ENCODE measurements at regions not wholly inside any gene's neighbourhood (a gene's known extent, or its start where the extent isn't known, plus 50 kb on each side); places are given as distances from the start of the nearest gene placed in this dataset.
"Not testable (repeated sequence)": the region's sequence is repeated elsewhere in the genome, so short reads cannot be mapped to it uniquely, and the experiment has no call there.

- TF ChIP-seq, protein P1, sequence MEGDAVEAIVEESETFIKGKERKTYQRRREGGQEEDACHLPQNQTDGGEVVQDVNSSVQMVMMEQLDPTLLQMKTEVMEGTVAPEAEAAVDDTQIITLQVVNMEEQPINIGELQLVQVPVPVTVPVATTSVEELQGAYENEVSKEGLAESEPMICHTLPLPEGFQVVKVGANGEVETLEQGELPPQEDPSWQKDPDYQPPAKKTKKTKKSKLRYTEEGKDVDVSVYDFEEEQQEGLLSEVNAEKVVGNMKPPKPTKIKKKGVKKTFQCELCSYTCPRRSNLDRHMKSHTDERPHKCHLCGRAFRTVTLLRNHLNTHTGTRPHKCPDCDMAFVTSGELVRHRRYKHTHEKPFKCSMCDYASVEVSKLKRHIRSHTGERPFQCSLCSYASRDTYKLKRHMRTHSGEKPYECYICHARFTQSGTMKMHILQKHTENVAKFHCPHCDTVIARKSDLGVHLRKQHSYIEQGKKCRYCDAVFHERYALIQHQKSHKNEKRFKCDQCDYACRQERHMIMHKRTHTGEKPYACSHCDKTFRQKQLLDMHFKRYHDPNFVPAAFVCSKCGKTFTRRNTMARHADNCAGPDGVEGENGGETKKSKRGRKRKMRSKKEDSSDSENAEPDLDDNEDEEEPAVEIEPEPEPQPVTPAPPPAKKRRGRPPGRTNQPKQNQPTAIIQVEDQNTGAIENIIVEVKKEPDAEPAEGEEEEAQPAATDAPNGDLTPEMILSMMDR (IDR thresholded peaks at IDR 0.05; ENCODE audit: low read depth, low read length), result no peak
- H3K4me3 ChIP-seq (ENCODE audit: low read depth, low read length), result no peak overlapping the region
Observed at GRCh38 chr4:120555058-120555457, 367.5 kb downstream of the PRDM5 start.

DNA sequence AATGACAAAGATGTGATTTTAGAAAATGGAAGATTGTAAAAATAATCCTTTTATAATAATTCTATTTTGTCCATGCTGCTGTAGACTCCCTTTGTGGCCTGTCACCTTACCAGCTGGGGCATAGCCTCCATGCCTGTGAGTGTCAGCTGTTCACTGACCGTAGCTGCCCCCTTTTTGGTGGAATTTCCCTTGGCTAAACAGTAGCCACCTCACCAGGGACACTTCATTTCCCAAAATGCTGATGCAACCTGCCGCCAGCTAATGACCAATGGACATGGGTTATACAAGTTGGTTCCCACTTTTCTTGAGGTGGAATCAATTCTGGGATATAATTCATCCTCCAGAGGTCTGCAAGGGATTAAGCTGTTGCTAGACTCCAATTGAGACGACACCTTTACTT, 368.4 kb downstream of the PRDM5 start:
- TF ChIP-seq, protein P1 (IDR thresholded peaks at IDR 0.05; ENCODE audit: low read depth, low read length), result no peak
- H3K4me3 ChIP-seq (ENCODE audit: low read depth, low read length), result no peak overlapping the region

DNA sequence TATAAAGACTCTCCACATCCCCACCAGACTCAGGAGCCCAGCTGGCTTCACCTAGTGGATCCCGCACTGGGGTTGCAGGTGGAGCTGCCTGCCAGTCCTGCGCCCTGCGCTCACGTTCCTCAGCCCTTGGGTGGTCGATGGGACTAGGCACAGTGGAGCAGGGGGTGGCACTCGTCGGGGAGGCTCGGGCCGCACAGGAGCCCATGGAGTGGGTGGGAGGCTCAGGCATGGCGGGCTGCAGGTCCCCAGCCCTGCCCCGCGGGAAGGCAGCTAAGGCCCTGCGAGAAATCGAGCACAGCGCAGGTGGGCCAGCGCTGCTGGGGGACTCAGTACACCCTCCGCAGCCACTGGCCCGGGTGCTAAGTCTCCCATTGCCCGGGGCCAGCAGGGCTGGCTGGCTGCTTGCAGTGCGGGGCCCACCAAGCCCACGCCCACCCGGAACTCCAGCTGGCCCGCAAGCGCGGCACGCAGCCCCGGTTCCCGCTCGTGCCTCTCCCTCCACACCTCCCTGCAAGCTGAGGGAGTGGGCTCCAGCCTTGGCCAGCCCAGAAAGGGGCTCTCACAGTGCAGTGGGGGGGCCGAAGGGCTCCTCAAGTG, 371.8 kb downstream of the PRDM5 start:
- not testable (repeated sequence) for H3K4me3 ChIP-seq (ENCODE audit: low read depth, low read length)

DNA sequence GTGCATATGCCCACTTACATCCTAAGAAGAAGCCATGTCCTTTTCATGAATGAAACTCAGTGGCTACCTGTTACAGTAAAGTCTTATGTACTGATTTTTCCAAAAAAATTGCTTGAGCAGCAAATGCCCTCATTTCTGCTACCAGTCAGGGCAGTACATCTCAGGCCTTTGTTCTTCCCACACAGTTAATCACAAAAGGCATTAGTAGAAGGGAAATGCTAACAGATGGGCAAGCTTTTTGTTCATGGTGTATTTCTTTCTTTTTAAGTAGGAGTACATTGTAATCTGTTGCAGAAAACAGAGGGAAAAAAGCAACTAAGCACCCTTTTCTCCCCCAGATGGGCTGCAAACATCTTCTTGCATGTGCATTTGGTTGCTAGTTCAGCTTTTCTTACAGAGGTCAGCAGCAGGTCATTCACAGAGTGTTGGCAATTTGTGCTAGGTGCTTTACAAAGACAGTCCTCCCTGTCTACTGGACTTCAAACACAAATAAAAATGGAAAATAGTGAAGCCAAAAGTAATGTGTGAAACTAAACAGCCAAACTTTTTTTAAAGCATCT, 373.4 kb downstream of the PRDM5 start:
- TF ChIP-seq, protein P1 (IDR thresholded peaks at IDR 0.05; ENCODE audit: low read depth, low read length), result no peak
- no peak overlapping the region for H3K4me3 ChIP-seq (ENCODE audit: low read depth, low read length)

- TF ChIP-seq, protein P1 (IDR thresholded peaks at IDR 0.05; ENCODE audit: low read depth, low read length), result no peak
- H3K4me3 ChIP-seq (ENCODE audit: low read depth, low read length), result no peak overlapping the region
Observed at GRCh38 chr4:120545391-120545790, 377.1 kb downstream of the PRDM5 start.

DNA sequence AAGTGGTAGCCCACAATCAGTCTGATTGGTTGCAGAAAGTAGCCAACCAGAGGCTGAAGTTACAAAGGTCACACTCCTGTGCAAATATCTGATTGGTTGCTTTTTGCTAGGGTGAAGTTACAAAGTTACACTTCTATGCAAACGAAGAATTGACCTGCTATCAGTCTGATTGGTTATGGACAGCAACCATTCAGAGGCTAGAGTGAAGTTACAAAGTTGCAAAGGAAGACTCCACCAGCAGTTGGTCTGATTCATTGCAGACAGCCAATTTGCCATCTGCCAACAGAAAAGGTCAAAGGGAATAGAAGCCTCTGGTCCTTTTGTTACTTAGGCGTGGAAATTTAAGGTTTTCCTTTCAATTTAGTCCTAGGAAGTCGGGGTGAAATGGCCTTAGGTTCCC, 377.7 kb downstream of the PRDM5 start:
- TF ChIP-seq, protein P1 (IDR thresholded peaks at IDR 0.05; ENCODE audit: low read depth, low read length), result no peak
- no peak overlapping the region for H3K4me3 ChIP-seq (ENCODE audit: low read depth, low read length)

- TF ChIP-seq, protein P1 (IDR thresholded peaks at IDR 0.05; ENCODE audit: low read depth, low read length), result no peak
- H3K4me3 ChIP-seq (ENCODE audit: low read depth, low read length), result no peak overlapping the region
Observed at GRCh38 chr4:120540625-120541024, 381.9 kb downstream of the PRDM5 start.

DNA sequence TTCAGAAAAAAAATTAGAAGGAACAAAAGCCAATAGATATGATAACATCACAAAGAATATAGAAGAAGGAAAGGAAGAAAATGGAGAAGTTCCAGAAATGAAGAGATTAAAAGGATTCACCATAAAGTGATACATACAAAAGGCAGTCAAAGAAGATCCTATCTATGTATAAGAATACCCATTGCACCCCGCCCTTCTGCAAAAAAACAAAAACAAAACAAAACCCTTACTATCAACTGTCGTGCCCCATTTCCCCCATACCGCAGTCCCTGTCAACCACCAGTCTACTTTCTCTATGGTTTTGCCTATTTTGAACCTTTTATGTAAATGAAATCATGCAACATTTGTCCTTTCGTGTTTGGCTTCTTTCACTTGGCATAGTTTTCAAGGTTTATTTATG, 385.6 kb downstream of the PRDM5 start:
- H3K4me3 ChIP-seq (ENCODE audit: low read depth, low read length), result no peak overlapping the region
- TF ChIP-seq, protein P1 (IDR thresholded peaks at IDR 0.05; ENCODE audit: low read depth, low read length), result no peak
